H1 (cell line): ENCODE measurements at regions not wholly inside any gene's neighbourhood (a gene's known extent, or its start where the extent isn't known, plus 50 kb on each side); places are given as distances from the start of the nearest gene placed in this dataset.

Experiments used
- GTF2F1 ChIP-seq: IDR thresholded peaks from 2 replicates; pipeline ENCODE4 v1.6.1; 2012; ENCODE audit warnings: low read depth, low read length, improper control_type of control experiment, borderline replicate concordance
- NANOG ChIP-seq: IDR thresholded peaks from 2 replicates; pipeline ENCODE4 v1.6.1; 2011; ENCODE audit warnings: low read length, low read depth, mild to moderate bottlenecking, inconsistent platforms; ENCODE audit not compliant: insufficient read depth, poor library complexity, severe bottlenecking
- RXRA ChIP-seq: IDR thresholded peaks from 2 replicates; pipeline ENCODE4 v1.6.1; 2011; ENCODE audit warnings: low read depth, mild to moderate bottlenecking, low read length, moderate library complexity; ENCODE audit not compliant: insufficient read depth
- TAF7 ChIP-seq: optimal IDR thresholded peaks from 2 replicates; pipeline ENCODE3; 2011; ENCODE audit warnings: low read depth, mild to moderate bottlenecking, inconsistent platforms, low read length, moderate library complexity, borderline replicate concordance

DNA sequence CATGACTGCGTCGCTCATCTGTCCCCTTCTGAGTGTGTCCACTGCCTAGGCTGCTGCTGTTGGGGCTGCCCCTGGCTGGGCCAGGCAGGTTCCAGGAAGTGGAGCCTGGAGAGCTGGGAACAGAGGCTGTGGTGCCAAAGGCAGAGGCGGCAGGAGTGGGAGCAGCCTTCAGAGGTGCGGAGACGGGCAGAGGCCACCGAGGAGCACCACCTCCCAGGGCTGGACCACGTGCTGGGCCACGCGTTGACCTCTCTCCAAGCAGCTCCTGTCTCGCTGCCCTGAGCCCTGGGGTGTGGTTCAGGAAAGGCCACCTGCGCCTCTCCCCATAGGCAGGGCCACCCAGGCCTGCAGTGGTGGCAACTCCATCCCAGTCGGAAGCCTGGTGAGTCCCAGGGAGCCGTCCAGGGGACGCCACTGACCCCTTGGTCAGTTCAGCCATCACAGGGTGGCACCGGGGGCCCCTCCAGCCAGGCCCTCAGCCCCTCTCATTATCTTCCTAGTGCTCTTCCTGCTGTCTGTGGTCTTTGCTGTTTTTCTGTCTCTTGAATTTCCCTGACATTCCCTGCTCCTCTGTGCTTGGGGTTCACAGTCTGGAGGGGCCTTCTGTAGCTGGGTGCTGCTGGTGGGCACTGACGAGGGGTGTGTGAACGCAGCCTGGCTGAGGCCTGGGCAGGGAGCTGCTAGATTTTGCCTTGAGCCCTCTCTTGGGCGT, 122.8 kb upstream of the HS6ST1 start (continued):
- TF ChIP-seq GTF2F1 (no peak), NANOG (no peak), TAF7 (no peak), RXRA (no peak)
